Esophagus squamous epithelium (tissue), 4 donors: ENCODE measurements at regions not wholly inside any gene's neighbourhood (a gene's known extent, or its start where the extent isn't known, plus 50 kb on each side); places are given as distances from the start of the nearest gene placed in this dataset.

Experiments
- POLR2A ChIP-seq, 4 donors: fragments of 450-650 bp; IDR thresholded peaks; one replicate each; pipeline ENCODE4 v1.6.1; 2017; ENCODE audit warnings: antibody characterized with exemption in 4 of 4, mild to moderate bottlenecking in 4 of 4, moderate library complexity in 3 of 4
- TF ChIP-seq, protein P1 (sequence below), 6 experiments: fragments of 450-650 bp in 4 of 6; fragments of 200-600 bp in 2 of 6; sonication (generic) in 2 of 6; IDR thresholded peaks; one replicate each; pipeline ENCODE4 v1.5.1; 2016 to 2019; ENCODE audit warnings: antibody characterized with exemption in 6 of 6, mild to moderate bottlenecking in 4 of 6, moderate library complexity in 4 of 6

- TF ChIP-seq, protein P1, sequence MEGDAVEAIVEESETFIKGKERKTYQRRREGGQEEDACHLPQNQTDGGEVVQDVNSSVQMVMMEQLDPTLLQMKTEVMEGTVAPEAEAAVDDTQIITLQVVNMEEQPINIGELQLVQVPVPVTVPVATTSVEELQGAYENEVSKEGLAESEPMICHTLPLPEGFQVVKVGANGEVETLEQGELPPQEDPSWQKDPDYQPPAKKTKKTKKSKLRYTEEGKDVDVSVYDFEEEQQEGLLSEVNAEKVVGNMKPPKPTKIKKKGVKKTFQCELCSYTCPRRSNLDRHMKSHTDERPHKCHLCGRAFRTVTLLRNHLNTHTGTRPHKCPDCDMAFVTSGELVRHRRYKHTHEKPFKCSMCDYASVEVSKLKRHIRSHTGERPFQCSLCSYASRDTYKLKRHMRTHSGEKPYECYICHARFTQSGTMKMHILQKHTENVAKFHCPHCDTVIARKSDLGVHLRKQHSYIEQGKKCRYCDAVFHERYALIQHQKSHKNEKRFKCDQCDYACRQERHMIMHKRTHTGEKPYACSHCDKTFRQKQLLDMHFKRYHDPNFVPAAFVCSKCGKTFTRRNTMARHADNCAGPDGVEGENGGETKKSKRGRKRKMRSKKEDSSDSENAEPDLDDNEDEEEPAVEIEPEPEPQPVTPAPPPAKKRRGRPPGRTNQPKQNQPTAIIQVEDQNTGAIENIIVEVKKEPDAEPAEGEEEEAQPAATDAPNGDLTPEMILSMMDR (IDR thresholded peaks at IDR 0.05), result no peak
- no peak for TF ChIP-seq POLR2A (IDR thresholded peaks at IDR 0.05)
Measured at GRCh38 chr2:138298120-138298814, 203.3 kb upstream of the SPOPL start.
